22Rv1 (cell line): ENCODE measurements at regions not wholly inside any gene's neighbourhood (a gene's known extent, or its start where the extent isn't known, plus 50 kb on each side); places are given as distances from the start of the nearest gene placed in this dataset.

Experiments
- H3K27ac ChIP-seq: fragments of 450-650 bp; 2 replicates; pipeline ENCODE4 v1.5.1; 2017
- CTCF ChIP-seq: fragments of 450-650 bp; IDR thresholded peaks from 2 replicates; pipeline ENCODE4 v1.5.1; 2017; ENCODE audit warnings: mild to moderate bottlenecking
- ZFX ChIP-seq: fragments of 450-650 bp; IDR thresholded peaks from 2 replicates; pipeline ENCODE4 v1.6.1; 2017; ENCODE audit warnings: antibody characterized with exemption, borderline replicate concordance

- H3K27ac ChIP-seq, result no peak overlapping the region
These were observed 52.6 kb upstream of the GLI2 start for GRCh38 chr2:120683081-120683480.

GRCh38 chr2:120683701-120684100, 52.0 kb upstream of the GLI2 start:
- TF ChIP-seq CTCF (no peak), ZFX (no peak)
- no peak overlapping the region for H3K27ac ChIP-seq

More at GRCh38 chr2:120683081-120683480, 52.6 kb upstream of the GLI2 start:
- TF ChIP-seq CTCF (no peak), ZFX (no peak)

- TF ChIP-seq ZFX (no peak), CTCF (no peak)
- H3K27ac ChIP-seq, result no peak overlapping the region
These were observed 51.2 kb upstream of the GLI2 start for GRCh38 chr2:120684289-120685065.

GRCh38 chr2:120685066-120685973, 50.3 kb upstream of the GLI2 start:
- H3K27ac ChIP-seq, result no peak overlapping the region
- TF ChIP-seq ZFX (no peak), CTCF (no peak)
